Psoas muscle (tissue), 7 donors: ENCODE measurements at regions not wholly inside any gene's neighbourhood (a gene's known extent, or its start where the extent isn't known, plus 50 kb on each side); places are given as distances from the start of the nearest gene placed in this dataset.
A peak's percentile ranks its signal among the peaks of the same experiment; 100 is the strongest.

Experiments used
- ATAC-seq, 4 donors: fragments of 200-7000 bp; cut with Tn5 transposase; one replicate each; pipeline ENCODE4 v1.9.1; 2020; ENCODE audit warnings: moderate library complexity in 3 of 4, mild to moderate bottlenecking in 2 of 4
- DNase-seq, 2 donors: peaks; one replicate each; pipeline ENCODE4 v3.0.0-alpha.2; 2020
- H3K27ac ChIP-seq: fragments of 200-600 bp; one replicate; pipeline ENCODE4 v1.8.0; 2022
- H3K27me3 ChIP-seq, 3 donors: fragments of 200-600 bp in 1 of 3; one replicate each; pipeline versions ENCODE4 v1.6.1 to v1.8.0; 2013 to 2022; ENCODE audit warnings: low read length in 2 of 3, mild to moderate bottlenecking in 2 of 3, moderate library complexity in 1 of 3; ENCODE audit not compliant: insufficient read depth in 3 of 3
- H3K36me3 ChIP-seq, 2 donors: fragments of 200-600 bp in 1 of 2; one replicate each; pipeline versions ENCODE4 v1.6.1 to v1.8.0; 2013 to 2022; ENCODE audit warnings: low read depth in 1 of 2, mild to moderate bottlenecking in 1 of 2, moderate library complexity in 1 of 2; ENCODE audit not compliant: insufficient read depth in 1 of 2
- H3K4me1 ChIP-seq: fragments of 200-600 bp; one replicate; pipeline ENCODE4 v1.8.0; 2022
- H3K4me3 ChIP-seq: fragments of 200-600 bp; one replicate; pipeline ENCODE4 v1.8.0; 2022; ENCODE audit warnings: mild to moderate bottlenecking
- H3K9me3 ChIP-seq: fragments of 200-600 bp; one replicate; pipeline ENCODE4 v1.8.0; 2022
- CTCF ChIP-seq: fragments of 200-600 bp; IDR thresholded peaks from one replicate; pipeline ENCODE4 v1.8.0; 2022; ENCODE audit warnings: antibody characterized with exemption
- WGBS, 3 donors: extraction: QIAGEN DNeasy Blood & Tissue Kit; methylation state at CpG; one replicate each; pipeline versions ENCODE4 v1.1.6 to v1.1.7; 2013; 5-methylcytosine and 5-hydroxymethylcytosine counted together
- intact Hi-C, 2 donors: fragments of 100-400 bp; cut with DNase I; formaldehyde crosslinking; loops; one replicate each; pipeline versions ENCODE4 v1.11.0 to v1.14.2; 2022
- donor health status: healthy with polysubstance abuse.
- donor health status: DM: no; HTN: no; CAD: no; lungs with moderate emphysema.
- donor health status: Bipolar disorder and iron deficiency.
- donor health status: healthy.
- donor health status: DM: yes; HTN: yes; CAD: no.
- donor health status: DM: no; HTN: no; CAD: no.
- donor health status: DM: yes; HTN: yes; CAD: no.

GRCh38 chr11:109121173-109121932 lies 300.6 kb upstream of the C11orf87 start:
- Histone ChIP-seq H3K4me3 (no peak overlapping the region), H3K9me3 (no peaks in the 10 kb centered on the region), H3K27ac (no peak overlapping the region), H3K4me1 (peaks cover 5% of the 10 kb centered on the region), H3K27me3 (no peaks in the 10 kb centered on the region), H3K36me3 (no peaks in the 10 kb centered on the region)
- 92 to 97% (median 92%) methylated on average over 5 of the region's 5 CpGs for WGBS, 3 donors
- ATAC-seq (no peak), DNase-seq (no peak)
- no peak for TF ChIP-seq CTCF
- intact Hi-C loops, result no loop called here

GRCh38 chr11:109123816-109124787 lies 297.9 kb upstream of the C11orf87 start:
- no peak for TF ChIP-seq CTCF
- Histone ChIP-seq H3K9me3 (no peaks in the 10 kb centered on the region), H3K36me3 (no peaks in the 10 kb centered on the region), H3K4me3 (peak overlapping the region; percentile 25), H3K27ac (no peak overlapping the region), H3K4me1 (peaks cover 5% of the 10 kb centered on the region), H3K27me3 (no peaks in the 10 kb centered on the region)
- 16 to 26% (median 20%) methylated on average over 11 of the region's 11 CpGs for WGBS, 3 donors
- intact Hi-C loops, result no loop called here
- ATAC-seq (peak; percentile 66 to 76 (median 74)), DNase-seq (no peak)

DNA sequence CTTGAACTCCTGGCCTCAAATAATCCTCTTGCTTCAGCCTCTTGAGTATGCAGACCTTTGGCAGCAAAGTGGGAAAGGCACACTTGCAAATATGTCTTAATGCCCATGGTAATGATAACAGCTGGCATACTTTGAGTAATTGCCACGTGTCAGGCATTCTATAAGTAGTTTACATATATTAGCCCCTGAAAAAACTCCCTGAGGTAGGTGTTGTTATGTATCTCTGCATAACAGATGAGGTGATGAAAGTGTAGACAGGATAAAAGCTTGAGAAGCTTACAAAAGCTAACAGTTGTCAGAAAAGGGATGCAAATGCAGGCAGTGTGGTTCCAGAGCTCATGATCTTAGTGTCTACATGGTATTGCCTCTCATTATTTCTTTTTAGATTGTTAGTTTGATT lies 291.1 kb upstream of the C11orf87 start:
- no peak for TF ChIP-seq CTCF
- no peaks in the 10 kb centered on the region for H3K27me3 ChIP-seq
- intact Hi-C loops, result loop anchor here (5.0 to 10.0 kb wide), 2 partner anchors 46 to 434 kb away; no protein-coding TSS in a partner anchor
- no peak overlapping the region for H3K27ac ChIP-seq
- no peak for DNase-seq
- H3K9me3 ChIP-seq, result no peaks in the 10 kb centered on the region
- 29 to 44% (median 36%) methylated on average over 1 of the region's 1 CpG for WGBS, 3 donors
- ATAC-seq, result no peak
- H3K4me1 ChIP-seq, result no peaks in the 10 kb centered on the region
- H3K4me3 ChIP-seq, result no peak overlapping the region
- no peaks in the 10 kb centered on the region for H3K36me3 ChIP-seq

DNA sequence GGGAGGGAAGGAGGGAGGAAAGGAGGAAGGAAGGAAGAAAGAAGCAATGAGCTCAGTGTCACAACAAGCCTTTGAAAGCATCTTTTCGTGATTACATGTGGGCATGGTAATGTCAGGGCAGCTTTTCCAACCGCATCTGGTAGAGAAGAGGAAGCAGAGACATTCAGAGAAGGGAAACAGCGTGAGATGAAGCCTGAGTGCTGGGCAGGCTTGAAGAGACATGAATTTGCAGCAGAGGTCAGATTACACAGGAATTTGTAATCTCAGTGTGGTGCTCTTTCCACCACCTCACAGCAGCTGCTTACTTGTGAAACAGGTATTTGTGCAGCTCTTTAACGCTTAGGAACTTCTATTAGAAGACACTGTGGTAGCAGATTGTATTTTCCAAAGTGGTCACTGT lies 289.5 kb upstream of the C11orf87 start:
- Histone ChIP-seq H3K27ac (no peak overlapping the region), H3K4me3 (no peak overlapping the region), H3K36me3 (no peaks in the 10 kb centered on the region), H3K4me1 (no peaks in the 10 kb centered on the region), H3K9me3 (no peaks in the 10 kb centered on the region), H3K27me3 (no peaks in the 10 kb centered on the region)
- TF ChIP-seq CTCF, result no peak
- DNase-seq, result no peak
- ATAC-seq, result no peak
- WGBS, 3 donors, result 38 to 54% (median 45%) methylated on average over 4 of the region's 4 CpGs
- intact Hi-C loops, result loop anchor here (5.0 to 10.0 kb wide), 2 partner anchors 48 to 435 kb away; no protein-coding TSS in a partner anchor
